CD8-positive, alpha-beta memory T cell (primary cell): ENCODE measurements at regions not wholly inside any gene's neighbourhood (a gene's known extent, or its start where the extent isn't known, plus 50 kb on each side); places are given as distances from the start of the nearest gene placed in this dataset.
"Not testable (repeated sequence)": the region's sequence is repeated elsewhere in the genome, so short reads cannot be mapped to it uniquely, and the experiment has no call there.

Source experiments
- CTCF ChIA-PET: fragments of 350-600 bp; sonication (Branson Sonifier 250); formaldehyde crosslinking; loops from one replicate; lab custom pipeline; 2021; ENCODE audit warnings: antibody characterized with exemption; lab: Charles Lee
- POLR2A ChIA-PET: fragments of 350-600 bp; sonication (Branson Sonifier 250); formaldehyde crosslinking; loops from one replicate; lab custom pipeline; 2021; ENCODE audit warnings: antibody characterized with exemption; lab: Charles Lee
- DNase-seq, 5 donors: peaks; one replicate each; pipeline versions ENCODE4 v3.0.0 to v3.0.0-alpha.2; 2020 to 2022; ENCODE audit warnings: mixed read lengths in 1 of 5
- H3K27ac ChIP-seq: one replicate; pipeline ENCODE4 v1.7.0; 2013; ENCODE audit warnings: low read depth, mild to moderate bottlenecking, low read length, moderate library complexity
- H3K27me3 ChIP-seq: 2 replicates; pipeline ENCODE4 v1.7.0; 2013; ENCODE audit warnings: low read length, mild to moderate bottlenecking; ENCODE audit not compliant: insufficient read depth, poor library complexity, severe bottlenecking
- H3K36me3 ChIP-seq: 2 replicates; pipeline ENCODE4 v1.7.0; 2013; ENCODE audit warnings: mild to moderate bottlenecking, low read length, moderate library complexity; ENCODE audit not compliant: insufficient read depth
- H3K4me1 ChIP-seq: 2 replicates; pipeline ENCODE4 v1.7.0; 2013; ENCODE audit warnings: mild to moderate bottlenecking, low read length, moderate library complexity; ENCODE audit not compliant: insufficient read depth
- H3K4me3 ChIP-seq: 2 replicates; pipeline ENCODE4 v1.7.0; 2013; ENCODE audit warnings: mild to moderate bottlenecking, low read length
- H3K9me3 ChIP-seq: 2 replicates; pipeline ENCODE4 v1.7.0; 2013; ENCODE audit warnings: mild to moderate bottlenecking, low read length
- H3K27ac Mint-ChIP-seq, 8 donors: one replicate each; pipeline ENCODE4 v1.8.0; 2020 to 2021; ENCODE audit warnings: mixed read lengths in 8 of 8, mild to moderate bottlenecking in 6 of 8, inconsistent platforms in 3 of 8, moderate library complexity in 3 of 8
- H3K27me3 Mint-ChIP-seq, 2 donors: one replicate each; pipeline ENCODE4 v1.8.0; 2020 to 2021; ENCODE audit warnings: mixed read lengths in 2 of 2, mild to moderate bottlenecking in 1 of 2, moderate library complexity in 1 of 2
- H3K36me3 Mint-ChIP-seq, 3 donors: one replicate each; pipeline ENCODE4 v1.8.0; 2020 to 2021; ENCODE audit warnings: mixed read lengths in 3 of 3, inconsistent platforms in 1 of 3, mild to moderate bottlenecking in 1 of 3
- H3K4me1 Mint-ChIP-seq, 3 donors: one replicate each; pipeline ENCODE4 v1.8.0; 2020 to 2021; ENCODE audit warnings: mixed read lengths in 3 of 3, inconsistent platforms in 1 of 3, mild to moderate bottlenecking in 1 of 3
- H3K4me3 Mint-ChIP-seq, 7 donors: one replicate each; pipeline ENCODE4 v1.8.0; 2020 to 2021; ENCODE audit warnings: mixed read lengths in 7 of 7, mild to moderate bottlenecking in 6 of 7, moderate library complexity in 4 of 7, inconsistent platforms in 2 of 7
- H3K9me3 Mint-ChIP-seq, 5 donors: one replicate each; pipeline ENCODE4 v1.8.0; 2020 to 2022; ENCODE audit warnings: mixed read lengths in 5 of 5, mild to moderate bottlenecking in 3 of 5, moderate library complexity in 2 of 5, inconsistent platforms in 1 of 5

DNA sequence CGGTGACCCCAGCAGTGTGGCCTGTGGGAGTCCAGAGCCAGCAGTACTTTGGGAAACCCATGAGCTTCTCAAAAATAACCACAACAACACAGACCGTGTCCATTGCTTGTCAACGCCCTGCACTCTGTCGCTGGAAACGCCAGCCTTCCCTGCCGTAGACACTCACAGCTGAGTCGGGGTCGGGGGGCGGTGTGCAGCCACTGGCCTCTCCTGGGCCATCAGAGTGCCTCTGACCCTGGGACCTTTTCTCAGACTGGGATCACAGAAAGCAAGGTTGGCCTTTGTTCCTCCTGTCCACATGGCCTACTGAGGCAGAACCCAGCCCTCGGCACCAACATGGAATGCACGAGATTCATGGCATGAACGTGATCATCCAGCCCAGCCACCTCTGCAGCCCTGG lies 95.7 kb downstream of the TUBA3C start:
- no peaks in the 10 kb centered on the region for H3K27me3 Mint-ChIP-seq
- H3K4me3 ChIP-seq: no peak overlapping the region
- H3K27ac Mint-ChIP-seq: no peak overlapping the region
- H3K4me1 Mint-ChIP-seq: no peaks in the 10 kb centered on the region
- H3K27ac ChIP-seq: no peak overlapping the region
- no peaks in the 10 kb centered on the region for H3K9me3 ChIP-seq
- CTCF ChIA-PET: no interaction called here
- peaks cover 3 to 6% (median 5%) of the 10 kb centered on the region in 5 donors for H3K9me3 Mint-ChIP-seq
- H3K27me3 ChIP-seq: no peaks in the 10 kb centered on the region
- no peaks in the 10 kb centered on the region for H3K36me3 ChIP-seq
- no peaks in the 10 kb centered on the region for H3K4me1 ChIP-seq
- POLR2A ChIA-PET: no interaction called here
- no peaks in the 10 kb centered on the region for H3K36me3 Mint-ChIP-seq
- no peak for DNase-seq
- H3K4me3 Mint-ChIP-seq: no peak overlapping the region

DNA sequence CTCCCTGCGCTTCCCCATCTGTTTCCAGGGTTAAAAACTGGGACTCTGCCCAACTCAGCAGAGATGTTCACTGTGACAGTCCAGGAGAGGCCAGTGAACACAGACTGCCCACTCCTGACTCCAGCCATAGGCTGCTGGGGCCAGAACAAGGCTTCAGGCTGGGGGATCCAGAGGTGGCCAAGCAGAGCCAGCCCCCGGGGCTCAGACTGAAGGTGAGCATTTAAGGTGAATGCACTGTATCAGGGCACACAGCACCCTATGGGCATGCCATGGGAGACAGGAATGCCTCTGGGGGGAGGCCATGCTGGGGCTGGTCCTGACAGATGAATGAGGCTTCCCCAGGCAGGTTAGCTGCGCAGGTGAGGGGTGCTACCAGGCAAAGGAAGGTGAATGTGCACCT lies 96.4 kb downstream of the TUBA3C start:
- Histone ChIP-seq H3K27ac (no peak overlapping the region), H3K36me3 (no peaks in the 10 kb centered on the region), H3K4me1 (no peaks in the 10 kb centered on the region), H3K9me3 (no peaks in the 10 kb centered on the region), H3K27me3 (no peaks in the 10 kb centered on the region), H3K4me3 (no peak overlapping the region)
- no peak overlapping the region for H3K27ac Mint-ChIP-seq
- no peak overlapping the region for H3K4me3 Mint-ChIP-seq
- POLR2A ChIA-PET: no interaction called here
- peaks cover 3 to 11% (median 5%) of the 10 kb centered on the region in 5 donors for H3K9me3 Mint-ChIP-seq
- no peaks in the 10 kb centered on the region for H3K36me3 Mint-ChIP-seq
- CTCF ChIA-PET: no interaction called here
- H3K4me1 Mint-ChIP-seq: no peaks in the 10 kb centered on the region
- no peak for DNase-seq
- no peaks in the 10 kb centered on the region for H3K27me3 Mint-ChIP-seq

GRCh38 chr13:19083340-19083739 lies 98.3 kb downstream of the TUBA3C start:
- CTCF ChIA-PET: no interaction called here
- Mint-ChIP-seq H3K4me1 (no peaks in the 10 kb centered on the region), H3K27me3 (no peaks in the 10 kb centered on the region), H3K4me3 (no peak overlapping the region), H3K36me3 (no peaks in the 10 kb centered on the region), H3K27ac (no peak overlapping the region), H3K9me3 (peaks cover 4 to 18% (median 7%) of the 10 kb centered on the region in 5 donors)
- DNase-seq: no peak
- no peak overlapping the region for H3K4me3 ChIP-seq
- H3K9me3 ChIP-seq: no peaks in the 10 kb centered on the region
- no peaks in the 10 kb centered on the region for H3K4me1 ChIP-seq
- H3K36me3 ChIP-seq: no peaks in the 10 kb centered on the region
- POLR2A ChIA-PET: no interaction called here
- no peak overlapping the region for H3K27ac ChIP-seq
- H3K27me3 ChIP-seq: no peaks in the 10 kb centered on the region

- POLR2A ChIA-PET: no interaction called here
- Histone ChIP-seq H3K27me3 (no peaks in the 10 kb centered on the region), H3K36me3 (no peaks in the 10 kb centered on the region), H3K4me3 (no peak overlapping the region), H3K27ac (no peak overlapping the region), H3K9me3 (no peaks in the 10 kb centered on the region), H3K4me1 (no peaks in the 10 kb centered on the region)
- Mint-ChIP-seq H3K27me3 (no peaks in the 10 kb centered on the region), H3K4me1 (no peaks in the 10 kb centered on the region), H3K36me3 (no peaks in the 10 kb centered on the region), H3K27ac (no peak overlapping the region), H3K9me3 (peaks cover 4 to 12% (median 8%) of the 10 kb centered on the region in 5 donors), H3K4me3 (no peak overlapping the region)
- CTCF ChIA-PET: no interaction called here
- no peak for DNase-seq
Observed at GRCh38 chr13:19075418-19075817, 106.2 kb downstream of the TUBA3C start.

- POLR2A ChIA-PET: no interaction called here
- H3K9me3 Mint-ChIP-seq: peaks cover 4 to 16% (median 5%) of the 10 kb centered on the region in 5 donors
Observed at GRCh38 chr13:19074519-19074918, 107.1 kb downstream of the TUBA3C start.

GRCh38 chr13:19074106-19074505 lies 107.5 kb downstream of the TUBA3C start:
- H3K4me3 Mint-ChIP-seq, CTCF ChIA-PET: not testable (repeated sequence)

More at GRCh38 chr13:19074519-19074918, 107.1 kb downstream of the TUBA3C start:
- H3K27ac ChIP-seq: no peak overlapping the region
- H3K9me3 ChIP-seq: no peaks in the 10 kb centered on the region
- peak overlapping the region in 1 of 7 donors; percentile 1 for H3K4me3 Mint-ChIP-seq
- no peak overlapping the region for H3K4me3 ChIP-seq
- CTCF ChIA-PET: no interaction called here
- no peaks in the 10 kb centered on the region for H3K36me3 ChIP-seq
- no peak overlapping the region for H3K27ac Mint-ChIP-seq
- H3K27me3 Mint-ChIP-seq: no peaks in the 10 kb centered on the region
- H3K4me1 Mint-ChIP-seq: no peaks in the 10 kb centered on the region
- H3K27me3 ChIP-seq: no peaks in the 10 kb centered on the region
- H3K36me3 Mint-ChIP-seq: no peaks in the 10 kb centered on the region
- DNase-seq: no peak
- H3K4me1 ChIP-seq: no peaks in the 10 kb centered on the region

GRCh38 chr13:19072956-19073706 lies 108.5 kb downstream of the TUBA3C start:
- POLR2A ChIA-PET, H3K27ac Mint-ChIP-seq, CTCF ChIA-PET, H3K27me3 Mint-ChIP-seq, H3K4me1 Mint-ChIP-seq, H3K27ac ChIP-seq, H3K4me3 Mint-ChIP-seq, H3K36me3 ChIP-seq, H3K9me3 ChIP-seq, H3K36me3 Mint-ChIP-seq, H3K4me3 ChIP-seq, H3K27me3 ChIP-seq, DNase-seq, H3K4me1 ChIP-seq: not testable (repeated sequence)
- H3K9me3 Mint-ChIP-seq: peaks cover 0 to 14% (median 3%) of the 10 kb centered on the region in 5 donors

More at GRCh38 chr13:19074106-19074505, 107.5 kb downstream of the TUBA3C start:
- H3K36me3 ChIP-seq, H3K4me1 Mint-ChIP-seq, H3K27ac Mint-ChIP-seq, DNase-seq, H3K36me3 Mint-ChIP-seq, H3K27me3 Mint-ChIP-seq, H3K27ac ChIP-seq, H3K4me3 ChIP-seq, H3K9me3 ChIP-seq, H3K27me3 ChIP-seq, POLR2A ChIA-PET, H3K4me1 ChIP-seq: not testable (repeated sequence)
- H3K9me3 Mint-ChIP-seq: peaks cover under 1 to 15% (median 4%) of the 10 kb centered on the region in 5 donors

GRCh38 chr13:19072543-19072942 lies 109.1 kb downstream of the TUBA3C start:
- Mint-ChIP-seq H3K36me3 (no peaks in the 10 kb centered on the region), H3K4me3 (no peak overlapping the region), H3K4me1 (no peaks in the 10 kb centered on the region), H3K27me3 (no peaks in the 10 kb centered on the region), H3K9me3 (peaks cover 0 to 13% (median 3%) of the 10 kb centered on the region in 5 donors), H3K27ac (no peak overlapping the region)
- H3K27ac ChIP-seq: no peak overlapping the region
- no peaks in the 10 kb centered on the region for H3K9me3 ChIP-seq
- ChIA-PET CTCF (no interaction called here), POLR2A (no interaction called here)
- no peaks in the 10 kb centered on the region for H3K4me1 ChIP-seq
- H3K36me3 ChIP-seq: no peaks in the 10 kb centered on the region
- DNase-seq: no peak
- H3K27me3 ChIP-seq: no peaks in the 10 kb centered on the region
- no peak overlapping the region for H3K4me3 ChIP-seq
